ENCODE measurements at regions not wholly inside any gene's neighbourhood (a gene's known extent, or its start where the extent isn't known, plus 50 kb on each side); places are given as distances from the start of the nearest gene placed in this dataset.

- Mint-ChIP-seq H3K4me1 (ENCODE audit: low read depth) (no peaks in the 10 kb centered on the region), H3K36me3 (ENCODE audit: insufficient read depth) (no peaks in the 10 kb centered on the region), H3K9me3 (peaks cover 10% of the 10 kb centered on the region), H3K27me3 (ENCODE audit: low read depth) (no peaks in the 10 kb centered on the region), H3K4me3 (no peak overlapping the region)
- no peak for ATAC-seq
- DNase-seq = no peak
Observed at GRCh38 chr15:45913451-45913850, 278.6 kb downstream of the SQOR start.

GRCh38 chr15:45914425-45914824 is 279.6 kb downstream of the SQOR start:
- Mint-ChIP-seq H3K27me3 (ENCODE audit: low read depth) (no peaks in the 10 kb centered on the region), H3K9me3 (peaks cover 4% of the 10 kb centered on the region), H3K36me3 (ENCODE audit: insufficient read depth) (no peaks in the 10 kb centered on the region), H3K4me3 (no peak overlapping the region), H3K4me1 (ENCODE audit: low read depth) (no peaks in the 10 kb centered on the region)
- DNase-seq = no peak
- no peak for ATAC-seq

GRCh38 chr15:45918839-45919238 is 284.0 kb downstream of the SQOR start:
- Mint-ChIP-seq H3K4me1 (ENCODE audit: low read depth) (no peaks in the 10 kb centered on the region), H3K4me3 (no peak overlapping the region), H3K36me3 (ENCODE audit: insufficient read depth) (no peaks in the 10 kb centered on the region), H3K27me3 (ENCODE audit: low read depth) (no peaks in the 10 kb centered on the region), H3K9me3 (no peaks in the 10 kb centered on the region)
- ATAC-seq (no peak), DNase-seq (no peak)

GRCh38 chr15:45919806-45920205 is 285.0 kb downstream of the SQOR start:
- Mint-ChIP-seq H3K4me1 (ENCODE audit: low read depth) (no peaks in the 10 kb centered on the region), H3K4me3 (no peak overlapping the region), H3K36me3 (ENCODE audit: insufficient read depth) (no peaks in the 10 kb centered on the region)

GRCh38 chr15:45921376-45921775 is 286.5 kb downstream of the SQOR start:
- DNase-seq (no peak), ATAC-seq (no peak)
- no peaks in the 10 kb centered on the region for H3K4me1 Mint-ChIP-seq (ENCODE audit: low read depth)
- H3K36me3 Mint-ChIP-seq (ENCODE audit: insufficient read depth) = no peaks in the 10 kb centered on the region
- H3K4me3 Mint-ChIP-seq = no peak overlapping the region
- H3K27me3 Mint-ChIP-seq (ENCODE audit: low read depth) = no peaks in the 10 kb centered on the region
- no peaks in the 10 kb centered on the region for H3K9me3 Mint-ChIP-seq

More at GRCh38 chr15:45919806-45920205, 285.0 kb downstream of the SQOR start:
- DNase-seq (no peak), ATAC-seq (no peak)
- Mint-ChIP-seq H3K27me3 (ENCODE audit: low read depth) (no peaks in the 10 kb centered on the region), H3K9me3 (no peaks in the 10 kb centered on the region)

- ATAC-seq (no peak), DNase-seq (no peak)
- H3K4me1 Mint-ChIP-seq (ENCODE audit: low read depth) = no peaks in the 10 kb centered on the region
- no peaks in the 10 kb centered on the region for H3K36me3 Mint-ChIP-seq (ENCODE audit: insufficient read depth)
- no peak overlapping the region for H3K4me3 Mint-ChIP-seq
- H3K9me3 Mint-ChIP-seq = no peaks in the 10 kb centered on the region
- H3K27me3 Mint-ChIP-seq (ENCODE audit: low read depth) = no peaks in the 10 kb centered on the region
Observed at GRCh38 chr15:45921978-45922377, 287.1 kb downstream of the SQOR start.

GRCh38 chr15:45941367-45941766 is 306.5 kb downstream of the SQOR start:
- no peak overlapping the region for H3K4me3 Mint-ChIP-seq
- no peaks in the 10 kb centered on the region for H3K27me3 Mint-ChIP-seq (ENCODE audit: low read depth)
- H3K4me1 Mint-ChIP-seq (ENCODE audit: low read depth) = no peaks in the 10 kb centered on the region
- no peaks in the 10 kb centered on the region for H3K9me3 Mint-ChIP-seq
- H3K36me3 Mint-ChIP-seq (ENCODE audit: insufficient read depth) = no peaks in the 10 kb centered on the region
- no peak for DNase-seq
- ATAC-seq = no peak

- ATAC-seq (no peak), DNase-seq (no peak)
- Mint-ChIP-seq H3K9me3 (no peaks in the 10 kb centered on the region), H3K27me3 (ENCODE audit: low read depth) (no peaks in the 10 kb centered on the region), H3K4me3 (no peak overlapping the region), H3K4me1 (ENCODE audit: low read depth) (no peaks in the 10 kb centered on the region), H3K36me3 (ENCODE audit: insufficient read depth) (no peaks in the 10 kb centered on the region)
Observed at GRCh38 chr15:45943240-45943639, 308.4 kb downstream of the SQOR start.

- no peak overlapping the region for H3K4me3 Mint-ChIP-seq
- H3K9me3 Mint-ChIP-seq = no peaks in the 10 kb centered on the region
Observed at GRCh38 chr15:45946111-45946510, 311.3 kb downstream of the SQOR start.

GRCh38 chr15:45948181-45948621 is 313.4 kb downstream of the SQOR start:
- no peaks in the 10 kb centered on the region for H3K9me3 Mint-ChIP-seq
- DNase-seq (no peak), ATAC-seq (no peak)
- H3K4me3 Mint-ChIP-seq = no peak overlapping the region
- H3K27me3 Mint-ChIP-seq (ENCODE audit: low read depth) = no peaks in the 10 kb centered on the region
- H3K36me3 Mint-ChIP-seq (ENCODE audit: insufficient read depth) = no peaks in the 10 kb centered on the region
- no peaks in the 10 kb centered on the region for H3K4me1 Mint-ChIP-seq (ENCODE audit: low read depth)

More at GRCh38 chr15:45946111-45946510, 311.3 kb downstream of the SQOR start:
- ATAC-seq (no peak), DNase-seq (no peak)
- Mint-ChIP-seq H3K27me3 (ENCODE audit: low read depth) (no peaks in the 10 kb centered on the region), H3K4me1 (ENCODE audit: low read depth) (no peaks in the 10 kb centered on the region), H3K36me3 (ENCODE audit: insufficient read depth) (no peaks in the 10 kb centered on the region)

- ATAC-seq = no peak
- peaks cover 5% of the 10 kb centered on the region for H3K27me3 Mint-ChIP-seq (ENCODE audit: low read depth)
- peaks cover 30% of the 10 kb centered on the region for H3K9me3 Mint-ChIP-seq
- no peak for DNase-seq
- no peaks in the 10 kb centered on the region for H3K4me1 Mint-ChIP-seq (ENCODE audit: low read depth)
- H3K4me3 Mint-ChIP-seq = no peak overlapping the region
- H3K36me3 Mint-ChIP-seq (ENCODE audit: insufficient read depth) = no peaks in the 10 kb centered on the region
Observed at GRCh38 chr15:45958924-45959323, 324.1 kb downstream of the SQOR start.

GRCh38 chr15:45962733-45963132 is 327.9 kb downstream of the SQOR start:
- no peaks in the 10 kb centered on the region for H3K27me3 Mint-ChIP-seq (ENCODE audit: low read depth)
- H3K4me3 Mint-ChIP-seq = no peak overlapping the region
- H3K36me3 Mint-ChIP-seq (ENCODE audit: insufficient read depth) = no peaks in the 10 kb centered on the region
- DNase-seq = no peak
- ATAC-seq = no peak
- peaks cover 26% of the 10 kb centered on the region for H3K9me3 Mint-ChIP-seq
- H3K4me1 Mint-ChIP-seq (ENCODE audit: low read depth) = no peaks in the 10 kb centered on the region

GRCh38 chr15:45970542-45970941 is 335.7 kb downstream of the SQOR start:
- Mint-ChIP-seq H3K36me3 (ENCODE audit: insufficient read depth) (no peaks in the 10 kb centered on the region), H3K9me3 (no peaks in the 10 kb centered on the region), H3K4me3 (no peak overlapping the region), H3K4me1 (ENCODE audit: low read depth) (no peaks in the 10 kb centered on the region), H3K27me3 (ENCODE audit: low read depth) (no peaks in the 10 kb centered on the region)
- DNase-seq = no peak
- no peak for ATAC-seq

- no peaks in the 10 kb centered on the region for H3K9me3 Mint-ChIP-seq
- DNase-seq (no peak), ATAC-seq (no peak)
- H3K27me3 Mint-ChIP-seq (ENCODE audit: low read depth) = no peaks in the 10 kb centered on the region
- H3K4me3 Mint-ChIP-seq = no peak overlapping the region
- H3K4me1 Mint-ChIP-seq (ENCODE audit: low read depth) = no peaks in the 10 kb centered on the region
- no peaks in the 10 kb centered on the region for H3K36me3 Mint-ChIP-seq (ENCODE audit: insufficient read depth)
Observed at GRCh38 chr15:45980366-45980765, 345.5 kb downstream of the SQOR start.

GRCh38 chr15:45981625-45982024 is 346.8 kb downstream of the SQOR start:
- peaks cover 3% of the 10 kb centered on the region for H3K9me3 Mint-ChIP-seq
- ATAC-seq (no peak), DNase-seq (no peak)
- no peaks in the 10 kb centered on the region for H3K4me1 Mint-ChIP-seq (ENCODE audit: low read depth)
- no peak overlapping the region for H3K4me3 Mint-ChIP-seq
- no peaks in the 10 kb centered on the region for H3K36me3 Mint-ChIP-seq (ENCODE audit: insufficient read depth)
- no peaks in the 10 kb centered on the region for H3K27me3 Mint-ChIP-seq (ENCODE audit: low read depth)

- no peak for ATAC-seq
- Mint-ChIP-seq H3K4me1 (ENCODE audit: low read depth) (no peaks in the 10 kb centered on the region), H3K36me3 (ENCODE audit: insufficient read depth) (no peaks in the 10 kb centered on the region), H3K27me3 (ENCODE audit: low read depth) (no peaks in the 10 kb centered on the region), H3K4me3 (no peak overlapping the region), H3K9me3 (peaks cover 9% of the 10 kb centered on the region)
- DNase-seq = no peak
Observed at GRCh38 chr15:45991863-45992262, 357.0 kb downstream of the SQOR start.

Measured in activated T-cell treated with anti-CD3 and anti-CD28 coated beads, Interleukin-2, amount 50 U/mL, for 4 hours (primary cell).